DMS 273 treated with DMSO at 0.1 percent for 48 hours (cell line): ENCODE measurements at regions not wholly inside any gene's neighbourhood (a gene's known extent, or its start where the extent isn't known, plus 50 kb on each side); places are given as distances from the start of the nearest gene placed in this dataset.
"Not testable (repeated sequence)": the region's sequence is repeated elsewhere in the genome, so short reads cannot be mapped to it uniquely, and the experiment has no call there.

Experiments
- DNase-seq: peaks from one replicate; lab custom pipeline; 2025; lab: John Stamatoyannopoulos, UW

GRCh38 chr18:14936313-14936712 lies 188.3 kb downstream of the ANKRD30B start:
- DNase-seq, result no peak

GRCh38 chr18:14937271-14937670 lies 189.3 kb downstream of the ANKRD30B start:
- no peak for DNase-seq

- no peak for DNase-seq
These were observed 191.2 kb downstream of the ANKRD30B start for GRCh38 chr18:14939141-14939540.

- not testable (repeated sequence) for DNase-seq
These were observed 192.1 kb downstream of the ANKRD30B start for GRCh38 chr18:14940106-14940505.

- DNase-seq, result no peak
These were observed 192.8 kb downstream of the ANKRD30B start for GRCh38 chr18:14940735-14941134.

- no peak for DNase-seq
These were observed 193.3 kb downstream of the ANKRD30B start for GRCh38 chr18:14941256-14941655.

GRCh38 chr18:14941792-14942191 lies 193.8 kb downstream of the ANKRD30B start:
- no peak for DNase-seq

- DNase-seq, result no peak
These were observed 194.3 kb downstream of the ANKRD30B start for GRCh38 chr18:14942275-14942674.

GRCh38 chr18:14943486-14943885 lies 195.5 kb downstream of the ANKRD30B start:
- DNase-seq, result no peak

- DNase-seq, result no peak
These were observed 196.1 kb downstream of the ANKRD30B start for GRCh38 chr18:14943967-14944636.

GRCh38 chr18:14944838-14945237 lies 196.9 kb downstream of the ANKRD30B start:
- no peak for DNase-seq

GRCh38 chr18:14945286-14945685 lies 197.3 kb downstream of the ANKRD30B start:
- DNase-seq, result no peak

- DNase-seq, result no peak
These were observed 198.0 kb downstream of the ANKRD30B start for GRCh38 chr18:14945984-14946383.

GRCh38 chr18:14946741-14947470 lies 198.9 kb downstream of the ANKRD30B start:
- DNase-seq, result not testable (repeated sequence)

GRCh38 chr18:14947482-14948162 lies 199.7 kb downstream of the ANKRD30B start:
- DNase-seq, result no peak

GRCh38 chr18:14948163-14948540 lies 200.2 kb downstream of the ANKRD30B start:
- no peak for DNase-seq

- no peak for DNase-seq
These were observed 202.1 kb downstream of the ANKRD30B start for GRCh38 chr18:14949800-14950664.

GRCh38 chr18:14952444-14953077 lies 204.6 kb downstream of the ANKRD30B start:
- not testable (repeated sequence) for DNase-seq

GRCh38 chr18:14958701-14959100 lies 210.7 kb downstream of the ANKRD30B start:
- no peak for DNase-seq

- DNase-seq, result no peak
These were observed 211.6 kb downstream of the ANKRD30B start for GRCh38 chr18:14959550-14959949.

GRCh38 chr18:14961991-14962390 lies 214.0 kb downstream of the ANKRD30B start:
- no peak for DNase-seq

- no peak for DNase-seq
These were observed 214.7 kb downstream of the ANKRD30B start for GRCh38 chr18:14962626-14963025.
